Fibroblast of skin of scalp (primary cell): ENCODE measurements at regions not wholly inside any gene's neighbourhood (a gene's known extent, or its start where the extent isn't known, plus 50 kb on each side); places are given as distances from the start of the nearest gene placed in this dataset.
"Not testable (repeated sequence)": the region's sequence is repeated elsewhere in the genome, so short reads cannot be mapped to it uniquely, and the experiment has no call there.

Experiments used
- DNase-seq: peaks from one replicate; pipeline ENCODE4 v3.0.0-alpha.2; 2013

DNA sequence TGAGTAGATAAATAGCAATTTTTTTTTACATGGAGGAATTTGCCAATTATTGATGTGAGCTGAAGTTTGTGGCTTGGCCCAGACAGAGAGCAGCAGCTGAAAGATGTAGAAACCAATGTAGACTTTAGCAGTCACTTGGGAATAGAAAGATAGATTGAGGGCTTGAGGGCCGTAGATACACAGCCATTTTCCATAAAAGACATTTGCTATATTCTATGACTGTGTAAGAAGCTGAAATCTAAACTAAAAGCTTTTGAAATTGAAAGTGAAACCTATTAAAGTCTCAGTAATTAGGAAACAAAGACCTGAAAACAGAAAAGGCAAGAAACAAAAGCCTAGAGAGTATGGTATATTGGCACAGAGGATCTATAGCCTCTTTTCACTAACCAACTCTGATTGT is 332.7 kb downstream of the CENPW start:
- DNase-seq: peak; percentile 84

DNA sequence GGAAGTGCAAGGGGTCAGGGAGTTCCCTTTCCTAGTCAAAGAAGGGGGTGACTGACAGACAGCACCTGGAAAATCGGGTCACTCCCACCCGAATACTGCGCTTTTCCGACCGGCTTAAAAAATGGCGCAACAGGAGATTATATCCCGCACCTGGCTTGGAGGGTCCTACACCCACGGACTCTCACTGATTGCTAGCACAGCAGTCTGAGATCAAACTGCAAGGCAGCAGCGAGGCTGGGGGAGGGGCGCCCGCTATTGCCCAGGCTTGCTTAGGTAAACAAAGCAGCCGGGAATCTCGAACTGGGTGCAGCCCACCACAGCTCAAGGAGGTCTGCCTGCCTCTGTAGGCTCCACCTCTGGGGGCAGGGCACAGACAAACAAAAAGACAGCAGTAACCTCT is 333.8 kb downstream of the CENPW start:
- DNase-seq: not testable (repeated sequence)

DNA sequence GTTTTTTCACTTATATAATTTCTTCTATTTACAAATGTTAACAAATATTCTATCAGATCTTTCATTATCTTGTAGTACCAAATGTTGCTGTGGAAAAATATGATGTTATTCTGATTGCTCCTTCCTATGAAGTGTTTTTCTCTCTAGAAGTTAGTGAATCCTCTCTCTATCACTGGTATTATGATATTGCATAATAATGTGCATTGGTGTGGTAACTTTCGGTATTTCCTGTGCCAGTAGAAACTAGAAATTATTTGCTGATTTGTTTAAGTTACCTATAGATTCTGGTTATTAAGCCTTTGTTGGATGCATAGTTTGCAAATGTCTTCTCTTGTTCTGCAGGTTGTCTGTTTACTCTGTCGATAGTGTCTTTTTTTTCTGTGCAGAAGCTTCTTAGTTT is 342.5 kb downstream of the CENPW start:
- no peak for DNase-seq

DNA sequence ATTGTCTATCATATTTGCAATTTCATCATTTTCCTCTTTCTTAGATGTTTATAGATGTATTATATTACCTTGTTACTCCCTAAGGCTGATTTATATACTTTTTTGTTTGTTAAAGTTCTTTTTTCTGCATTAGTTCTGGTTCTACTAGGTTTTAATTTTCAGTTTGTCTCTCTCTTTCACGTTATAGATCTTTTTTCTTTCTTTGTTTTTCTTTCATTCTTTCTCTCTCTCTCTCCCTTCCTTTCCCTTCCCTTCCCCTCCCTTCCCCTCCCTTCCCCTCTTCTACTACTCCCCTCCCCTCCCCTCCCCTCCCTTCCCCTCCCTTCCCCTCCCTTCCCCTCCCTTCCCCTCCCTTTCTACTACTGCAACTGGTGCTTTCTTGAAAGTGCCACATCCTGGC is 345.3 kb downstream of the CENPW start:
- no peak for DNase-seq

DNA sequence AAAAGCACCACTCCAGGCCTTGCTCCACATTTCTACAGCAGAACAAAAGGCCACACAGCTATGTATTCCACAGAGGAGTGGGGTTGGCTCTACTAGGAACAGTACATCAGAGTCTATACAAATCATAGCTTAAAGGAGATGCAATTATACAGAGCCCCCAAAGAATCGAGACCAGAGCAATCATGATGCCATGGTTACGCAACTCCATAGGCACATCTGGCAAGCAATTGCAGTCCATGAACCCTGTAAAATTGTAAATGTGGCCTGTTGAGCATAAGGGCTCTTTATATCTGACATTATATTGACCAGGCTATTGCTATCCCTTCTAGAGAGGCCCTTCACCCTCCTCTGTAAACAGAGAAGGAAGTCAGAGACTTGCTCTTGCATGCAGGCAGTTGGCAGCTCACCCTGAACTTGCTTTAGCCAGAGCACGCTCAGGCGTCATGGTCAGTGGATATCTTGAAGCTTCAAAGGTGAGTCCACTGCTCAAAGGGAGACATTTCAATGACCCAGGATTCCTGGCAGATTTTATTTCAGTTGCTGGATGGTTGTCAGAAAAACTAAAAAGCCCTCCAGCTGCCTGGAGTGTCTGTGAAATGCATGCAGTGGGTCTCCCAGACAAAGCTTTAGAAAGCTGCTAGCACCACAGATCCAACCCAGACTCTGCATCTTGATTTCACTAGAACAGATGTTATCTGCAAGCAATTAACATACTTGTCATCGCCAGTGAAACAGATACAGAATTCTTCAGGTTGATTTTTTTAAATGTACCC is 357.2 kb downstream of the CENPW start:
- DNase-seq: peak; percentile 29

DNA sequence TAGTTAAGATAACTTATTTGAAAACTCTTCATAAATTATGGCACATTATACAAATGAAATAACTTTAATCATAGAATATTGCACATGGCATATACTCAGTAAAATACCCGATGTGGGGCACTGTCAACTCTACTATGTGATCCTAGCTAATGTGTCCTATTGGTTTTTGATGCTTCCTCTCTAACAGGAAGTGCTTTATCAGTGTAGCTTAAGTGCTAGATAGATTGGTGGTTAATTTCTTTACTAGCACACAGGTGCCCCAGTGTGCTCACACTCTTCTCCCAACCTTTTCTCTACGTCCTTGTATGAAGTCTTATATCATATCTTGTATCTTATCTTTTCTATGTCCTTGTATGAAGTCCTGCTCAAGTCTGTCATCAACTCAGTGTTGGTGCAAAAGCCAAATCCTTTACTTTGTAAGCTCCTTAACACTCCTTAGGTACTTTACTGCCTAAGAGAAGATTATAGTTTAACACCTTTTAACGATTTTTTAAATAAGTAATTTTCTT is 358.9 kb downstream of the CENPW start:
- no peak for DNase-seq

DNA sequence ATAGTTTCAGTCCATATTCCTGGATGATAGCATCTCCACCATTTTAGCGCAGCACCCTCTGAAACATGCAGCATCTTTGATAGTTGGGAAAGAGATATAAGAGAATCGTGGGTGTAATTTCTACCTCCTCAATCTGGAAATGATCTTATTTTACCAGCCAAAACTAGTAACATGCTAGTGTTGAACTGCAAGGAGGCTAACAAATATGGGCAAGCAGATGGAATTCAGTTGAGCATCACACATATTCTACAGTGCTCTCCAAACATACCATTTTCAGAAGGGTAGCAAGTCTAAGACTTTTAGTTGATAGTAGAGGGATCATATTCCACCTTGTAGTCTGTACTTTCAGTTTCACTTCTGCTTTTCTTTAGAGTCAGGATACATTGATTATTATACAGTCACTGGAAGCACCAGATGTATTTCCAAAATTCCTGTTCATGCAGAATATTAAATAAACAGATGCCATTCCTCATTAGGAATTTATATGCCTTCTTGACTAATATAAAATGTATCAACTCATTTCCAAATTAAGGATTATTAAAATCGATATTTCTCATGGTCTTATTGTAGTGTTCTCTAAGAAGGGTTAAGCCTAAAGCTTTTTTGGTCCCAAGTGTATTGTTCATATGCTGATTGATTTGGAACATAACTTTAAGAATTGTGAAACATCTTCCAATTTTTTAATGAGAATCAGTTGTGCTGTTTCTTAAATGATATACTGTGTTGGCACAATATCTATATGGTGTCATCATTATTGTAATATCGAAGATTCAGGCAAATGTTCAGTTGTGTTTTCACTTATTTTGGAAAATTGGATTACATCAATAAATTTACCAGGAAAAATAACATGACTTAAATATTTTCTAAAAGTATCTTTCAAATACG is 362.0 kb downstream of the CENPW start:
- no peak for DNase-seq

DNA sequence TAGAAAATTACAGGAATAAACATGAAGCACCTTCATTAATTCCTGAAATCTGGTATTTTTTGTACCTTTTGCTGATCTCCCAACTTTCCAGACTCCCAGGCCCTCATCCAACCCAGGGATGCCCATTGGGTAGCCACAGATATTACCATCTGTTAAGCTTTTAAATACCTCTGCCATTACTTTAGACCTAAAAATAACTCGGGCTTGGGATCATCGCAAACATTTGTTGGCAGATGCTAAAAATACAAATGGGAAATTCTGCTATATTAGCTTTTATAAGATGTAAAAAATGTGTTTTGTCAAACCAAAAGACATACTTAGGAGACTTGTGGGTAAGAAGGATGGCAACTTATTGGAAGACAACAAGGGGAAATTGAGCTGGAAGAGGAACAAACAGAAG is 376.1 kb downstream of the CENPW start:
- DNase-seq: peak; percentile 70

DNA sequence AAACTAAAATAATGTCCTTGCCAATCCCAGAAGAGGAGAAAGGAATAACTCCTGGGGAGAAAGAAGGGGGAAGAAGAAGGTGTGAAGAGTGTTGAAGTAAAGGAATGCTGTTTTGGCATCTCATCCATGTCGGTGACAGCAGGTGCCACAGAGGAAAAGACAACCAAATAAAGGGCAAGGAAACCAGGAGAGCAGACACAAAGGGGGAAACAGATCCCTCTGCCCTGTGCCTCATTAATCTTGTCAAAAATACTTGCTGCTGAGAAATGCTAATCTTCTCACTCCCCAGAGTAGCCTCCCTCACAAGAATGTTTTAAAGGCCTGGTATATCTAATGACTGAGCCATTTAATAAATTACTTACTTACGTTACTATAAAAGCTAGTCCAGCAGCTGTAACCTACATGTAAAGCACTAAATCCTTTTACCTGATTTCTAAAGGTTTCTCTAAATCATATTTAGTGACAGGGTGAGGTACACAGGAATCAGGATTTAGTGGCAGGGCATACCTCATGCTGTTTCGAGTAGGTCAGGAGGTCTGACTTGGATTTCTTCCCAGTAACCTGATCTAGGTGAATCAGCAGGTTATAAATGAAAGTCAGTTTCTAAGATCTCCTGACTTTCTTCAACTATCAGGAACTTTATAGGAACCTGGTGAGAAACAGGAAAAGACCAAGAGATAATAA is 377.1 kb downstream of the CENPW start:
- no peak for DNase-seq

DNA sequence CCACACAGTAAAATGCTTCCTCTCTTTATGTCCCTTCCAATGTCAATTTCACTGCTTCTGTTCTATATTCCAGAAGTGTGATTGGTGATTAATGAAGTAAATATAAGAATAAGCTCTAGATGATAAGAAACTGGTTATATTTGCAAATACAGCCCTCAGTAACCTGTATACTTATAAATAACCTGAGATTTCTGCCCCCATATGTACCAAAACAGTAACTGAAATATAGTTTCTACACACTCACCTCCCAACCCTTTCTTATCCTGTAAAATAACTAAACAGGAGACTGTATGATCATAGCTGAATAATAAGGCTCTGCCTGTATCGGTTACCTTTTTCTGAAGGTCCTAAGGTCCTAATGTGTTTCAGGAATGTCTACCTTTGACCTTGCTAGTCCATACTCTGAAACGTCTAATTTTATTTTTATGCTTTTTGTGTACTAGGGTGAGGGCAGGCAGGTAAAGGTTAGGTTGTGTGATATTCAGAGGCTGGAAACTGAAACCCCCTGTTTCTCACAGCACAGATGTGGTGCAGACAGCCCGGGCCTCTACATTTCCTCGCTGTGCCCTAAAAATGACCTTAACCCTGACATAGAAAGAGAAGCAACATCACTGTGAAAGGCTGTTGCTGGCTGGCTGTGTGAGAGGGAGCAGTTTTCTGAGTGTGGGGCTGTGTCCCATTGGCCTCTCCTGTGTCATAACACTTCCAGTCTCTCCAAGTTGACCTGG is 378.8 kb downstream of the CENPW start:
- DNase-seq: no peak

DNA sequence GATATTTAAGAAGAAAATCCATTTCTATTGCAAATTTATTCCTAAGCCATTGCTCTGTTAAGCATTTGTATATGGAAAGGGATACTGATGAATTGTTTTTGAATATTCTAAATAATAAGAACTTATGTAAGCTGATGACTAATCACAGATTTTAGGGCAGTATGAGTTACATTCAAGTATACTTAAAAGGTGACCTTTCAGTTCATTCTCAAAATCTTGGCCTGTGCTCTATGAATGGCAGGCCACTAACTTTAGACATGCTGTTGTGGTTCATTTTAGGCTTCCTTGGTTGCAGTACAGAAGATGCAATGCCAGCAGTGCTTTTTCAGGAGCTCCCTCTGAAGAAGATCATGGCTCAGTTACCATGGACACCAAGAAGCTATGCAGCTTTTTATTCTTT is 380.4 kb downstream of the CENPW start:
- DNase-seq: no peak

DNA sequence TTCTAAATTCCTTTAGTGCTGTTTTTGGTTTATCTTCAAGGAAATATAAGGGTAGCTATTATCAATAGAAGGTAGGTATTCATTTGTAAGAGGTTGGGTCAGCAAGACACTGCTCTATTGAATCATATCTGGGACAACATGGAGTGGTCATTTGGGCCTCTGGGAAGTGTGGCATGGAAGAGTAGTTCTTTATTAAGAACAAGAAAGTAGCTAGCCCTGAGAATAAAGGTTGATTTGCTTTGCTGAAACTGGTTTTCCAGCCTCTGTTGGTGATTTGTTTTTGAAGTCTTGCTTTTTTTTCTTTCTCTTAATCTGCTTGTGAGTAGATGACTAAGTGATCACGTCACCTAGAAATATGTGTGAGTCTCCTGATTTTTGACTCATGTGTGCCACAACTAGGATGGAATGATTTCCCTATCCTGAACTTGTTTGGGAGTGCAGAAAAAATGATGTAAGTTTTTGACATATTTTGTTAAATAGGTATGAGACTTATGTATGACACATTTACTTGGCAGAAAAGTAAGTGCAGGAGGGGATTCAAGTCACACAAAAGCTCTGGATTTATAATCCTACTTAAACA is 381.8 kb downstream of the CENPW start:
- peak; percentile 97 for DNase-seq

DNA sequence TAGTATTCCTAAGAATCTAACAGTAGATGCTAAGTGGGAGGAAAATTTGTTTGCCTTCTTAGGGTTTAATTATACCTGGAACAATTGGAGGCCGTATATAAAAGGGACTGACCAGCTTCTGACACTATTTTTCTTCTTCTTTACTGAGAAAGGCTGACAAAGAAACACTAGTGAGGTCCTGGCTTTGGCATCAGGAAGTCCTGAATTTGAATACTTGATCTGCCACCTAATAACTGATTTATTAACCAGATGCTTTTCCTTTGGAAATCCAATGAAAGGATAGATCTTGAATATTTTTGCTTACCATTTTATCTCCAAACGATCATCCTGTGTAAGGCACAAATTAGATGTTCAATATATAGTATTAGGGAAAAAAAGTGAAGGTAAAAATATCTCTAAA is 382.5 kb downstream of the CENPW start:
- DNase-seq: no peak

DNA sequence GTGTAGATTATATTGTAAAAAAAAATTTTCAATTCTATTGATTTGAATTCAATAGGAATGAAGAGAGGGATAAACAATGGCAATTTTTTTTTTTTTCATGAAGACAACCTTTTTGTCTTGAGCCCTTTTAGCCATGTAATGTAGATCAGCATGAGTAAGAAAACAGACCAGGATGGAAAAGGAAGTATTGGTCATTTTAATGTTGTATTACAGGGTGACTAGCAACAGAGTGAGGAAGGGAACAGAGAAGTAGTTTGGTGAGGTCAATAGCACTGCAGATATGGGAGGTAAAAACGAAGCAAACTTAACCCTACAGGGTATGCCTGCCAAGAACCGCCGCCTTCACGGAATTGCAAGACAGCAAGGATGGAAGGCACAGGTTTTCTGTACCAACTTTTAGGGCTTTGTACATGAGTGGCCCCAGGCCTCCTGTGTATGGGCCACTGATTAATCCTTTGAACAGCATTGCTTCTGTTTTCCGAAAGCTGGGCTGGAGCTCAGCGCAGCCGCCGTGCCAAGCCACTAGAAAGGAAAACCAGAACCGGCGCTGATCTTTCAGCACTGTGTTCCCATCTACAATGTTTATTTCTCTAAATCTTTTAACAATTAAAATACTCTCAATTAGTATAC is 383.7 kb downstream of the CENPW start:
- no peak for DNase-seq

DNA sequence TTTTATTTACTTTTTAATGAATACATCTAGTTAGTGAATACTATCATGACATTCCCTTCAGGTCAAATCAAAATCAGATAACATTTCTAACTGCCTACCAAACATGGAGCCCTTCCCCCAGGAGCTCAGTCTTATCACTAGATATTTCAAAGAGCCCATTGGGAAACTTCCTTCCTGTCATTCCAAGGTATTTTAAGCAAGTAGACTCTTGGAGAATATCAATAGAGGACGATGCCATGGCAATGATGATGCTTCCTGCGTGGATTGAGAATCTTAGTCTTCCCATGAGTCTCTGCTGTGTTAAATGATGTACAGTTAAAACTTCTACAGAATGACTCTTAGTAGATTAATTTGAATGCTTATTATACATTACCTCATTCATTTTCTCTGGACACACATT is 384.9 kb downstream of the CENPW start:
- no peak for DNase-seq

DNA sequence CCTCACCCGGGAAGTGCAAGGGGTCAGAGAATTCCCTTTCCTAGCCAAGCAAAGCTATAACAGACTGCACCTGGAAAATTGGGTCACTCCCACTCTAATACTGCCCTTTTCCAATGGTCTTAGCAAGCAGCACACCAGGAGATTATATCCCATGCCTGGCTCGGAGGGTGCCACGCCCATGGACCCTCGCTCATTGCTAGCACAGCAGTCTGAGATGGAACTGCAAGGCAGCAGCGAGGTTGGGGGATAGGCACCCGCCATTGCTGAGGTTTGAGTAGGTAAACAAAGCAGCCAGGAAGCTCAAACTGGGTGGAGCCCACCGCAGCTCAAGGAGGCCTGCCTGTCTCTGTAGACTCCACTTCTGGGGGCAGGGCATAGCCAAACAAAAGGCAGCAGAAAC is 386.5 kb downstream of the CENPW start:
- DNase-seq: not testable (repeated sequence)

DNA sequence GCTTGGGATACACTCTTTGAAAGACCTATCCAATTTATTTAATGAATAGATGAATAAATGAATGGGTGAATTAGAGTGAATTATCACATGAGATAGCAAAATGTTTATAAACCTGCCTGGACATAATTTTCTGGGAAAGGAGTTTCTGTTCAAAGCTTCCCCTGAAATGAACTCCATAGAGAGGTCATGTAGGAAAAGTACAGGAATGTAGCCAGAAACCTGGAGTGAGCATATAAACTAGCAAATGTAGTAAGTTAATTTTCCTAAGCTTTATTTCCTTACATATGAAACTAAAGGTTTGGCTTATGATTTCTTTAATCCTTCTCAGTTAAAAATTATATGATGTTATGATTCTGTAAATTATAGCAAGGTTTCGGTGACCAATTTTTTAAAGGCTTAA is 380.3 kb upstream of the RSPO3 start:
- no peak for DNase-seq

DNA sequence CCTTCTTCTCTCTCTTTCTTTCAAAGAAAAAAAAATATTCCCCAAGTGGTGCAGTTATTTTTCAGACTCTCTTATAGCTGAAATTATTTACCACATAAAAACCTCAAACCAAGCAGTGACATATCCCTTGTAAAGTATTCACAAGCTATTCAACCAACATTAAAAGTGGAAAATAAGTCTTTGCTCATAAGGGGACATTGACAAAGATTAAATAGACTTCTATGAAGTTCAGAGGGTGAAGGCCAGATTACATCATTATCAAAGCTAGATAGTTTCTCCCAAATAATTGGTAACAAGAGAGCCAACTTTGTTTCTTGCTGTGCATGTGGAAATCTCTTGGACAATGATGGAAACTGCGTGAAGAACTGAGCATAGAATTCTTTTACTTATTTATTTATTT is 379.8 kb upstream of the RSPO3 start:
- DNase-seq: no peak

DNA sequence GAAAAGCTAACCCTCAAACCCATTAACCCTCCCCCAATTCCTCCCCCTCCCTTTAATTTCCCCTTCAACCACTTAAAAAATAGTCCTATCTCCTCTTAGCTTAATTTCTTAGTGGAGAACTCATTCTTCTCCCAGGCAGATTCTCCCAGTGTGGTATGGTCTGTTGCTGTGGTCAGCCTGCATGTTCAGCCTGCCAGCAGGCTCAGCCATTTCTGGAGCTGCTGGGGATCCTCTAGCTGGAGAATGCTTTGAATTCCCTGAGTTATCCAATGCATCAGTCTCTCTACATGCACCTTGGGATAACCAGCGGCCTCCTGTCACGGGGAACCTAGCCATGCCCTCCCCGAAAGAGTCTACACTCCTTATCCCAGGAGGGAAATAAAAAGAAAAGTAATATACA is 375.4 kb upstream of the RSPO3 start:
- DNase-seq: peak; percentile 42

DNA sequence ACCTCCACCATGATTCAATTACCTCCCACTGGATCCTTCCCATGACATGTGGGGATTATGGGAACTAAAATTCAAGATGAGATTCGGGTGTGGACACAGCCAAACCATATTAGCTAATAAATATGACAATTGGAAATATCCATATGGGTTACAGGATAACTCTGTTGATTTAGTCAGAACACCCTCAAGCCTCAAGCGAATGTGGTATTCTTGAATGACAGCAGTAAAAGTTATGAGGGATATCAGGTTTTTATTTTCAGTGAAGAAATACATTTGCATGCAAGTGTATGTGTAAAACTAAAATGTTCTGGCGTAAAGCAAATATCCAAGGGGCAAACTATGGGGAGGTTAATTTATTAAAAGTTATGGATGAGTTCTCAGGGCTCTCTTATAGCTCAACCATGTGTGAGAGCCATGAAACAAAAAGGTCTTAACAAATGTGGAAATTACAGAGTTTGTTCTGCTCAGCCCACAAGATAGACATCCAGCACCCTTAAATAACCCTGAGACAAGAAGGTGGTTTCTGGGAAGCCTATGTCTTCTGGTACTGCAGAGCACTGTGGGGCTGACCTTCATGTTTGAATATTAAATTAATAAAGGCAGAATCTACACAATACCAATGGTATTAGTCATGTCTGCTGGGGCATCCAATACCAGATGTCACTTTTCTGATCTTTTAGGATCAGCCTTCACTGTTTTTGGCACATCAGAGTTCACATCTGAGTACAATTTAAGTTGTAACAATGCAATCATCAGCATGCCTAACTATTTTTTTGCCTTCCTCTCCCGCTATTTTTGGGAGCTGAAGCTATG is 370.5 kb upstream of the RSPO3 start:
- peak; percentile 84 for DNase-seq

DNA sequence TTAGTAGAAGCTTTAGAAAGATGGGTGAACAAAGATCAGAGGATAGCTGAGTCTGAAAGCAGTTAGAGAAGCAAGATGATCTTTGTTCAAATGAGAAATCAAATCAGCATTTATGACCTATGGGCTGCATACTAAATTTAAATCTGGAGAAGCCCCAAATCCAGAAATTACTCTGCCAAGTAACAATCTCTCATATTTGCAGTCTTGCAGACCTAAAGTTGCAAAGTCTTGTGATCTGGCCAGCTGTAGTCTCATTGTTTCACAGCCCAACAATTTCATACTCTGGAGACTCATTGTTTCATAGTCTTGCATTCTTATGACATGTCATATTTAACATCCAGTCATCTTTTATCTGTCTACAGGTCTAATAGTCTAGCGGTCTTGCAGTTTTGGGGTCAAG is 364.9 kb upstream of the RSPO3 start:
- peak; percentile 30 for DNase-seq
